Hepatocyte (in vitro differentiated cells): ENCODE measurements at regions not wholly inside any gene's neighbourhood (a gene's known extent, or its start where the extent isn't known, plus 50 kb on each side); places are given as distances from the start of the nearest gene placed in this dataset.
"Not testable (repeated sequence)": the region's sequence is repeated elsewhere in the genome, so short reads cannot be mapped to it uniquely, and the experiment has no call there.

Experiments used
- EZH2 ChIP-seq: fragments of 200-600 bp; sonication (generic); IDR thresholded peaks from 2 replicates; pipeline ENCODE4 v1.6.1; 2016; ENCODE audit warnings: antibody characterized with exemption, mild to moderate bottlenecking, borderline replicate concordance
- EZH2phosphoT487 ChIP-seq: fragments of 200-600 bp; sonication (generic); IDR thresholded peaks from one replicate; pipeline ENCODE4 v1.6.1; 2018; ENCODE audit warnings: antibody characterized with exemption, mild to moderate bottlenecking, low read depth, moderate library complexity; ENCODE audit not compliant: unreplicated experiment, severe bottlenecking
- TF ChIP-seq, protein P1 (sequence below): fragments of 200-600 bp; sonication (generic); IDR thresholded peaks from 2 replicates; pipeline ENCODE4 v1.5.1; 2016; ENCODE audit warnings: antibody characterized with exemption, mild to moderate bottlenecking; ENCODE audit not compliant: poor library complexity

DNA sequence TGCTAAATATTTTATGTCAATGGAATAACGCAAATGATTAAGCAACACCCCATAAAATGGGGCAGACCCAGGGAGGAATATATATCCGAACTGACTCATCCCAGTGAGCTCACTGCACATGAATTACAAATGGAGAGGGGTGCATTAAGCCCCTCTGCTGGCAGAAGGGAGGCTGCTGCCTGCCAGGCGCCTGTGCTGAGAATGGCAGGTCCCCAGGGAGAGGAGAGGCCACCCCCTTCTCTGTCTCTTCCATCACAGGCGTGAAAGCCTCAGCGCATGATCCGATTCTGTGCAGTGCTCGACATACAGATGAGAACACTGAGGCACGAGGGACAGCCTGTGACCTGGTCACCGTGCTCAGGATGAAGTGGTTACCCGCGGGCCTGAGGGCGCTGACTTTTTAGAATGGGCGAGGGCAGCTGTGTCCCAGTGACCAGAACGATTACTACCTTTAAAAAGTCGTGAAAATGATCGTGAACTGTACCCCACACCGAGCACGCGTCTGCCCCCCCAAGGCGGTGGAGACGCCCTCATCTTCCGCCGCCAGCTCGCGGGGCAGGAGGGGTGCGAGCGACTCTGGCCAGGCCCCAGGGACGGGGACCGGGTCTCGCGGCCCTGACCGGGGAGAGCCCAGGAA is 229.7 kb upstream of the FRG2C start:
- TF ChIP-seq, protein P1, sequence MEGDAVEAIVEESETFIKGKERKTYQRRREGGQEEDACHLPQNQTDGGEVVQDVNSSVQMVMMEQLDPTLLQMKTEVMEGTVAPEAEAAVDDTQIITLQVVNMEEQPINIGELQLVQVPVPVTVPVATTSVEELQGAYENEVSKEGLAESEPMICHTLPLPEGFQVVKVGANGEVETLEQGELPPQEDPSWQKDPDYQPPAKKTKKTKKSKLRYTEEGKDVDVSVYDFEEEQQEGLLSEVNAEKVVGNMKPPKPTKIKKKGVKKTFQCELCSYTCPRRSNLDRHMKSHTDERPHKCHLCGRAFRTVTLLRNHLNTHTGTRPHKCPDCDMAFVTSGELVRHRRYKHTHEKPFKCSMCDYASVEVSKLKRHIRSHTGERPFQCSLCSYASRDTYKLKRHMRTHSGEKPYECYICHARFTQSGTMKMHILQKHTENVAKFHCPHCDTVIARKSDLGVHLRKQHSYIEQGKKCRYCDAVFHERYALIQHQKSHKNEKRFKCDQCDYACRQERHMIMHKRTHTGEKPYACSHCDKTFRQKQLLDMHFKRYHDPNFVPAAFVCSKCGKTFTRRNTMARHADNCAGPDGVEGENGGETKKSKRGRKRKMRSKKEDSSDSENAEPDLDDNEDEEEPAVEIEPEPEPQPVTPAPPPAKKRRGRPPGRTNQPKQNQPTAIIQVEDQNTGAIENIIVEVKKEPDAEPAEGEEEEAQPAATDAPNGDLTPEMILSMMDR, result not testable (repeated sequence)
- TF ChIP-seq EZH2phosphoT487, EZH2: not testable (repeated sequence)
